Endothelial cell of umbilical vein (primary cell): ENCODE measurements at regions not wholly inside any gene's neighbourhood (a gene's known extent, or its start where the extent isn't known, plus 50 kb on each side); places are given as distances from the start of the nearest gene placed in this dataset.

Experiments
- FOS ChIP-seq: IDR thresholded peaks from 2 replicates; pipeline ENCODE4 v1.6.1; 2011; ENCODE audit warnings: mild to moderate bottlenecking, low read length, moderate library complexity, borderline replicate concordance; ENCODE audit not compliant: insufficient read depth
- JUN ChIP-seq: IDR thresholded peaks from 2 replicates; pipeline ENCODE4 v1.6.1; 2011; ENCODE audit warnings: borderline replicate concordance, low read depth; ENCODE audit not compliant: insufficient read length, insufficient read depth
- POLR2A ChIP-seq: IDR thresholded peaks from 2 replicates; pipeline ENCODE4 v1.6.1; 2012; ENCODE audit warnings: low read depth, mild to moderate bottlenecking, control low read depth, low read length
- TF ChIP-seq, protein P1 (sequence below), 2 donors: IDR thresholded peaks; 1 replicate in 1 of 2; 2 replicates in 1 of 2; pipeline ENCODE4 v1.5.1; 2011; ENCODE audit warnings: low read length in 2 of 2, mild to moderate bottlenecking in 2 of 2, moderate library complexity in 2 of 2, control low read depth in 1 of 2, inconsistent platforms in 1 of 2, low read depth in 1 of 2; ENCODE audit not compliant: insufficient read depth in 1 of 2; ENCODE audit errors: extremely low read depth in 1 of 2

DNA sequence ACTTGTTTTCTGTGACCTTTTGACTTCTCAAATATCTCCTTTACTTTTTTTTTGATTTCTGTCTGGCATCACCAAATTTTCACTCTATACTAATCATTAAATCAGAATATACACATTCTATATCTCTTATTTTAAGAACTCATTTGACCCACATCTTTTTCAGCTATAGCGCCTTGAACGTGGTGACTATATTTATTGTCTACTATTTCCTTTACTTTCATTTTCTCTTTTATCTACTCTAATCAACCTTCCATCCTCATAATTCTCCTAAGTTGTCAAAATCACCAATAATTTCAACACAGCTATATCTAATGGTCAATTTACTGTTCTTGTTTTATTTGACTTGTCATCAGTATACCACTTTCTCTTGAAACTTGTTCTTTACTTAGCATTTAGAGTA, 119.0 kb upstream of the CBLB start:
- TF ChIP-seq POLR2A (no peak), JUN (no peak), FOS (no peak)
- TF ChIP-seq, protein P1, sequence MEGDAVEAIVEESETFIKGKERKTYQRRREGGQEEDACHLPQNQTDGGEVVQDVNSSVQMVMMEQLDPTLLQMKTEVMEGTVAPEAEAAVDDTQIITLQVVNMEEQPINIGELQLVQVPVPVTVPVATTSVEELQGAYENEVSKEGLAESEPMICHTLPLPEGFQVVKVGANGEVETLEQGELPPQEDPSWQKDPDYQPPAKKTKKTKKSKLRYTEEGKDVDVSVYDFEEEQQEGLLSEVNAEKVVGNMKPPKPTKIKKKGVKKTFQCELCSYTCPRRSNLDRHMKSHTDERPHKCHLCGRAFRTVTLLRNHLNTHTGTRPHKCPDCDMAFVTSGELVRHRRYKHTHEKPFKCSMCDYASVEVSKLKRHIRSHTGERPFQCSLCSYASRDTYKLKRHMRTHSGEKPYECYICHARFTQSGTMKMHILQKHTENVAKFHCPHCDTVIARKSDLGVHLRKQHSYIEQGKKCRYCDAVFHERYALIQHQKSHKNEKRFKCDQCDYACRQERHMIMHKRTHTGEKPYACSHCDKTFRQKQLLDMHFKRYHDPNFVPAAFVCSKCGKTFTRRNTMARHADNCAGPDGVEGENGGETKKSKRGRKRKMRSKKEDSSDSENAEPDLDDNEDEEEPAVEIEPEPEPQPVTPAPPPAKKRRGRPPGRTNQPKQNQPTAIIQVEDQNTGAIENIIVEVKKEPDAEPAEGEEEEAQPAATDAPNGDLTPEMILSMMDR (IDR thresholded peaks at IDR 0.05; ENCODE audit: extremely low read depth in 1 of 2, insufficient read depth in 1 of 2, low read depth in 1 of 2, low read length in 2 of 2), result no peak
